Adrenal gland (tissue), 5 donors: ENCODE measurements at regions not wholly inside any gene's neighbourhood (a gene's known extent, or its start where the extent isn't known, plus 50 kb on each side); places are given as distances from the start of the nearest gene placed in this dataset.

ENCODE experiments used
- POLR2A ChIP-seq, 2 donors: fragments of 450-650 bp; IDR thresholded peaks; one replicate each; pipeline ENCODE4 v1.6.1; 2017; ENCODE audit warnings: antibody characterized with exemption in 2 of 2, mild to moderate bottlenecking in 2 of 2, moderate library complexity in 1 of 2
- TF ChIP-seq, protein P1 (sequence below), 6 experiments: fragments of 450-650 bp in 4 of 6; fragments of 200-600 bp in 2 of 6; sonication (generic) in 1 of 6; IDR thresholded peaks; 1 replicate in 5 of 6; 2 replicates in 1 of 6; pipeline versions ENCODE4 v1.5.1 to v1.8.0; 2016 to 2021; ENCODE audit warnings: antibody characterized with exemption in 6 of 6, mild to moderate bottlenecking in 2 of 6, moderate library complexity in 1 of 6
- donor health status: DM: no; HTN: no; CAD: no.

DNA sequence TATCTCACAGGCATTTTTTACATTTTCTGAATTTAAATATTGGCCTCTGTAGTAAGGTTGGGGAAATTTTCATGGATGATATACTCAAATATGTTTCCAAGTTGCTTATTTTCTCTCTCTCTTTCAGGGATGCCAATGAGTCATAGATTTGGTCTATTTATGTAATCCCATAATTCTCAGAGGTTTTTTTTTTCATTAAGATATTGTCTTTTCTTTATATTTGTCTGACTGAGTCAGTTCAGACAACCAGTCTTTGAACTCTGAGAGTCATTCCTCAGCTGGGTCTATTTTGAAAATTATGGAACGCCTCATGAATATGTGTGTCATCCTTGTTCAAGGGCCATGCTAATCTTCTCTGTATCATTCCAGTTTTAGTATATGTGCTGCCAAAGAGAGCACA is 223.2 kb downstream of the PCSK1 start:
- TF ChIP-seq, protein P1, sequence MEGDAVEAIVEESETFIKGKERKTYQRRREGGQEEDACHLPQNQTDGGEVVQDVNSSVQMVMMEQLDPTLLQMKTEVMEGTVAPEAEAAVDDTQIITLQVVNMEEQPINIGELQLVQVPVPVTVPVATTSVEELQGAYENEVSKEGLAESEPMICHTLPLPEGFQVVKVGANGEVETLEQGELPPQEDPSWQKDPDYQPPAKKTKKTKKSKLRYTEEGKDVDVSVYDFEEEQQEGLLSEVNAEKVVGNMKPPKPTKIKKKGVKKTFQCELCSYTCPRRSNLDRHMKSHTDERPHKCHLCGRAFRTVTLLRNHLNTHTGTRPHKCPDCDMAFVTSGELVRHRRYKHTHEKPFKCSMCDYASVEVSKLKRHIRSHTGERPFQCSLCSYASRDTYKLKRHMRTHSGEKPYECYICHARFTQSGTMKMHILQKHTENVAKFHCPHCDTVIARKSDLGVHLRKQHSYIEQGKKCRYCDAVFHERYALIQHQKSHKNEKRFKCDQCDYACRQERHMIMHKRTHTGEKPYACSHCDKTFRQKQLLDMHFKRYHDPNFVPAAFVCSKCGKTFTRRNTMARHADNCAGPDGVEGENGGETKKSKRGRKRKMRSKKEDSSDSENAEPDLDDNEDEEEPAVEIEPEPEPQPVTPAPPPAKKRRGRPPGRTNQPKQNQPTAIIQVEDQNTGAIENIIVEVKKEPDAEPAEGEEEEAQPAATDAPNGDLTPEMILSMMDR (IDR thresholded peaks at IDR 0.05) = no peak
- TF ChIP-seq POLR2A (IDR thresholded peaks at IDR 0.05) = no peak
